ENCODE measurements at regions not wholly inside any gene's neighbourhood (a gene's known extent, or its start where the extent isn't known, plus 50 kb on each side); places are given as distances from the start of the nearest gene placed in this dataset.

- Histone ChIP-seq H2AFZ (ENCODE audit: control insufficient read depth, low read depth, low read length) (no peak overlapping the region), H3K4me3 (no peak overlapping the region), H3K36me3 (ENCODE audit: control insufficient read depth in 2 of 2, insufficient read depth in 2 of 2, low read length in 1 of 2) (no peaks in the 10 kb centered on the region), H3K4me2 (ENCODE audit: control insufficient read depth, insufficient read depth) (no peak overlapping the region), H3K9ac (ENCODE audit: control insufficient read depth, insufficient read depth, low read length) (no peak overlapping the region), H3K4me1 (ENCODE audit: control insufficient read depth, insufficient read depth, low read length) (no peaks in the 10 kb centered on the region), H4K20me1 (ENCODE audit: control insufficient read depth, insufficient read depth) (no peaks in the 10 kb centered on the region), H3K27me3 (replicated peaks in 1 of 2; ENCODE audit: control insufficient read depth in 2 of 2, insufficient read depth in 2 of 2, low read length in 1 of 2) (no peaks in the 10 kb centered on the region), H3K27ac (ENCODE audit: control insufficient read depth, insufficient read depth) (no peak overlapping the region), H3K9me3 (replicated peaks; ENCODE audit: control insufficient read depth, insufficient read depth, low read length) (no peaks in the 10 kb centered on the region), H3K79me2 (ENCODE audit: control insufficient read depth, insufficient read depth, low read length) (no peaks in the 10 kb centered on the region)
- no TSS peak for BruUV-seq (replicated peaks)
- DNase-seq (ENCODE audit: low read depth, low spot score) (no peak), ATAC-seq (no peak), FAIRE-seq (no peak)
- ChIA-PET CTCF (no interaction called here), RAD21 (ENCODE audit: unreplicated experiment) (no interaction called here), POLR2A (no interaction called here), SMC1A (ENCODE audit: uncharacterized antibody, unreplicated experiment) (interaction anchor here (1.2 kb wide), 1 partner anchor 170 kb away, joined by 3 read pairs; no protein-coding TSS in a partner anchor)
- in situ Hi-C loops (cut with MboI), result no loop called here
- TF ChIP-seq CBX3 (IDR thresholded peaks at IDR 0.05; ENCODE audit: borderline replicate concordance, low read depth) (no peak), ZNF384 (IDR thresholded peaks at IDR 0.05; ENCODE audit: borderline replicate concordance, low read depth, low read length) (no peak), YBX1 (IDR thresholded peaks at IDR 0.05) (no peak), TCF12 (IDR thresholded peaks at IDR 0.05; ENCODE audit: low read depth, low read length) (no peak), ZZZ3 (IDR thresholded peaks at IDR 0.05; ENCODE audit: control insufficient read depth, insufficient read length, low read depth) (no peak), MYC (IDR thresholded peaks at IDR 0.05; ENCODE audit: insufficient read depth, insufficient read length, insufficient replicate concordance, low read length, severe bottlenecking) (no peak), CHD2 (IDR thresholded peaks at IDR 0.05; ENCODE audit: borderline replicate concordance, low read depth, low read length) (no peak), SMAD1 (IDR thresholded peaks at IDR 0.05; ENCODE audit: low read depth, partially characterized antibody) (no peak), TBL1XR1 (IDR thresholded peaks at IDR 0.05; ENCODE audit: low read depth, low read length) (no peak), MEF2B (IDR thresholded peaks at IDR 0.05; ENCODE audit: partially characterized antibody, poor library complexity, severe bottlenecking) (no peak), SMAD5 (IDR thresholded peaks at IDR 0.05; ENCODE audit: low read depth) (no peak), RFX5 (IDR thresholded peaks at IDR 0.05; ENCODE audit: low read depth, low read length) (no peak), FOXK2 (IDR thresholded peaks at IDR 0.05) (no peak), RAD21 (IDR thresholded peaks at IDR 0.05; ENCODE audit: insufficient read depth, low read depth, low read length) (no peak), BHLHE40 (IDR thresholded peaks at IDR 0.05; ENCODE audit: borderline replicate concordance in 1 of 2, low read depth in 2 of 2, low read length in 1 of 2) (no peak), FOS (IDR thresholded peaks at IDR 0.05; ENCODE audit: borderline replicate concordance, extremely low read depth, insufficient read length) (no peak), SUZ12 (IDR thresholded peaks at IDR 0.05; ENCODE audit: unreplicated experiment) (no peak), CHD1 (IDR thresholded peaks at IDR 0.05; ENCODE audit: low read depth, low read length) (no peak)
- TF ChIP-seq, protein P1, sequence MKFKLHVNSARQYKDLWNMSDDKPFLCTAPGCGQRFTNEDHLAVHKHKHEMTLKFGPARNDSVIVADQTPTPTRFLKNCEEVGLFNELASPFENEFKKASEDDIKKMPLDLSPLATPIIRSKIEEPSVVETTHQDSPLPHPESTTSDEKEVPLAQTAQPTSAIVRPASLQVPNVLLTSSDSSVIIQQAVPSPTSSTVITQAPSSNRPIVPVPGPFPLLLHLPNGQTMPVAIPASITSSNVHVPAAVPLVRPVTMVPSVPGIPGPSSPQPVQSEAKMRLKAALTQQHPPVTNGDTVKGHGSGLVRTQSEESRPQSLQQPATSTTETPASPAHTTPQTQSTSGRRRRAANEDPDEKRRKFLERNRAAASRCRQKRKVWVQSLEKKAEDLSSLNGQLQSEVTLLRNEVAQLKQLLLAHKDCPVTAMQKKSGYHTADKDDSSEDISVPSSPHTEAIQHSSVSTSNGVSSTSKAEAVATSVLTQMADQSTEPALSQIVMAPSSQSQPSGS (IDR thresholded peaks at IDR 0.05; ENCODE audit: low read length), result no peak
- intact Hi-C loops (cut with micrococcal nuclease; ENCODE audit: unreplicated experiment), result no loop called here
- WGBS (ENCODE audit: insufficient coverage, insufficient replicate concordance, low lambda C conversion rate, missing lambda C conversion rate), result 71% methylated on average over 5 of the region's 5 CpGs
These were observed 238.5 kb upstream of the PIK3R1 start for GRCh38 chr5:67976891-67977601.
